ENCODE measurements at regions not wholly inside any gene's neighbourhood (a gene's known extent, or its start where the extent isn't known, plus 50 kb on each side); places are given as distances from the start of the nearest gene placed in this dataset.

GRCh38 chr13:88701551-88701950, 1030.4 kb downstream of the SLITRK5 start:
- no peak for TF ChIP-seq POLR2A (IDR thresholded peaks at IDR 0.05; ENCODE audit: low read depth, low read length)
- TF ChIP-seq TAF1 (IDR thresholded peaks at IDR 0.05; ENCODE audit: borderline replicate concordance, low read depth, low read length) = no peak
- TF ChIP-seq POLR2AphosphoS5 (IDR thresholded peaks at IDR 0.05; ENCODE audit: low read depth, low read length) = no peak

All from GM12892 (cell line).